Putamen (tissue), 1 donor: ENCODE measurements at regions not wholly inside any gene's neighbourhood (a gene's known extent, or its start where the extent isn't known, plus 50 kb on each side); places are given as distances from the start of the nearest gene placed in this dataset.

Source experiments
- DNase-seq: peaks from one replicate; pipeline ENCODE4 v3.0.0-alpha.2; 2016; ENCODE audit warnings: low spot score

- DNase-seq, result no peak
These were observed 211.2 kb downstream of the SETD4 start for GRCh38 chr21:35849144-35849543.

- no peak for DNase-seq
These were observed 216.2 kb downstream of the SETD4 start for GRCh38 chr21:35843911-35844667.

- DNase-seq, result no peak
These were observed 219.4 kb downstream of the SETD4 start for GRCh38 chr21:35840949-35841348.

GRCh38 chr21:35840197-35840799 lies 220.0 kb downstream of the SETD4 start:
- peak; percentile 53 for DNase-seq

GRCh38 chr21:35838987-35839763 lies 221.2 kb downstream of the SETD4 start:
- DNase-seq, result no peak

- no peak for DNase-seq
These were observed 222.0 kb downstream of the SETD4 start for GRCh38 chr21:35838350-35838749.

GRCh38 chr21:35833991-35834390 lies 226.3 kb downstream of the SETD4 start:
- DNase-seq, result no peak

GRCh38 chr21:35833388-35833787 lies 226.9 kb downstream of the SETD4 start:
- DNase-seq, result no peak

GRCh38 chr21:35831230-35831629 lies 229.1 kb downstream of the SETD4 start:
- no peak for DNase-seq

- DNase-seq, result no peak
These were observed 231.3 kb downstream of the SETD4 start for GRCh38 chr21:35829067-35829466.

- DNase-seq, result no peak
These were observed 232.2 kb downstream of the SETD4 start for GRCh38 chr21:35828161-35828560.

- DNase-seq, result no peak
These were observed 233.3 kb downstream of the SETD4 start for GRCh38 chr21:35827004-35827403.

- DNase-seq, result no peak
These were observed 234.7 kb downstream of the SETD4 start for GRCh38 chr21:35825370-35826353.

- no peak for DNase-seq
These were observed 236.2 kb downstream of the SETD4 start for GRCh38 chr21:35824136-35824535.

GRCh38 chr21:35819134-35819533 lies 241.2 kb downstream of the SETD4 start:
- DNase-seq, result no peak

GRCh38 chr21:35818597-35818996 lies 241.7 kb downstream of the SETD4 start:
- no peak for DNase-seq

- DNase-seq, result no peak
These were observed 245.3 kb downstream of the SETD4 start for GRCh38 chr21:35814858-35815619.

- DNase-seq, result no peak
These were observed 247.6 kb downstream of the SETD4 start for GRCh38 chr21:35812679-35813078.

GRCh38 chr21:35811191-35811806 lies 249.0 kb downstream of the SETD4 start:
- DNase-seq, result no peak

- DNase-seq, result no peak
These were observed 249.8 kb downstream of the SETD4 start for GRCh38 chr21:35810431-35810970.
